GM21619 (cell line): ENCODE measurements at regions not wholly inside any gene's neighbourhood (a gene's known extent, or its start where the extent isn't known, plus 50 kb on each side); places are given as distances from the start of the nearest gene placed in this dataset.

Experiments
- ATAC-seq: cut with Tn5 transposase; IDR thresholded peaks from one replicate; pipeline ENCODE4 v1.9.1; 2021; ENCODE audit not compliant: unreplicated experiment

GRCh38 chr20:40329321-40329720 lies 359.7 kb downstream of the MAFB start:
- ATAC-seq = no peak

- no peak for ATAC-seq
Measured at GRCh38 chr20:40326784-40327183, 362.3 kb downstream of the MAFB start.

GRCh38 chr20:40325006-40325568 lies 363.9 kb downstream of the MAFB start:
- no peak for ATAC-seq

- ATAC-seq = no peak
Measured at GRCh38 chr20:40323361-40323794, 365.7 kb downstream of the MAFB start.

GRCh38 chr20:40322941-40323340 lies 366.1 kb downstream of the MAFB start:
- ATAC-seq = no peak

GRCh38 chr20:40320517-40321011 lies 368.5 kb downstream of the MAFB start:
- no peak for ATAC-seq

GRCh38 chr20:40319741-40320516 lies 369.1 kb downstream of the MAFB start:
- no peak for ATAC-seq

- no peak for ATAC-seq
Measured at GRCh38 chr20:40319056-40319455, 370.0 kb downstream of the MAFB start.

- no peak for ATAC-seq
Measured at GRCh38 chr20:40317156-40317790, 371.8 kb downstream of the MAFB start.

- no peak for ATAC-seq
Measured at GRCh38 chr20:40314278-40314677, 374.8 kb downstream of the MAFB start.

GRCh38 chr20:40313730-40314129 lies 375.3 kb downstream of the MAFB start:
- ATAC-seq = no peak

GRCh38 chr20:40309731-40310130 lies 379.3 kb downstream of the MAFB start:
- no peak for ATAC-seq

GRCh38 chr20:40307997-40308396 lies 381.0 kb downstream of the MAFB start:
- ATAC-seq = no peak

GRCh38 chr20:40307268-40307667 lies 381.8 kb downstream of the MAFB start:
- no peak for ATAC-seq

GRCh38 chr20:40305303-40305702 lies 383.7 kb downstream of the MAFB start:
- no peak for ATAC-seq

- ATAC-seq = no peak
Measured at GRCh38 chr20:40304119-40304613, 384.9 kb downstream of the MAFB start.

GRCh38 chr20:40294747-40295146 lies 394.3 kb downstream of the MAFB start:
- ATAC-seq = no peak

- no peak for ATAC-seq
Measured at GRCh38 chr20:40294175-40294574, 394.9 kb downstream of the MAFB start.

GRCh38 chr20:40293740-40294139 lies 395.3 kb downstream of the MAFB start:
- ATAC-seq = no peak

GRCh38 chr20:40291493-40292135 lies 397.4 kb downstream of the MAFB start:
- no peak for ATAC-seq

- ATAC-seq = no peak
Measured at GRCh38 chr20:40287683-40288082, 401.4 kb downstream of the MAFB start.
